Osteoblast (primary cell): ENCODE measurements at regions not wholly inside any gene's neighbourhood (a gene's known extent, or its start where the extent isn't known, plus 50 kb on each side); places are given as distances from the start of the nearest gene placed in this dataset.
"Not testable (repeated sequence)": the region's sequence is repeated elsewhere in the genome, so short reads cannot be mapped to it uniquely, and the experiment has no call there.

Experiments used
- DNase-seq: peaks from one replicate; pipeline ENCODE4 v3.0.0; 2011; ENCODE audit warnings: low spot score, mixed read lengths; ENCODE audit not compliant: insufficient read length; ENCODE audit errors: missing footprints
- H2AFZ ChIP-seq: 2 replicates; pipeline ENCODE4 v1.6.0; 2011; ENCODE audit warnings: mild to moderate bottlenecking, low read length
- H3K27ac ChIP-seq: 2 replicates; pipeline ENCODE4 v1.5.1; 2011; ENCODE audit warnings: mild to moderate bottlenecking, low read depth, low read length, moderate library complexity
- H3K27me3 ChIP-seq: 2 replicates; pipeline ENCODE4 v1.6.0; 2012; ENCODE audit warnings: mild to moderate bottlenecking, control low read depth, inconsistent platforms, low read length, moderate library complexity; ENCODE audit not compliant: insufficient read depth
- H3K36me3 ChIP-seq: 2 replicates; pipeline ENCODE4 v1.5.1; 2011; ENCODE audit warnings: mild to moderate bottlenecking, low read length, control low read depth, moderate library complexity; ENCODE audit not compliant: insufficient read depth
- H3K4me1 ChIP-seq: 2 replicates; pipeline ENCODE4 v1.5.1; 2011; ENCODE audit warnings: mild to moderate bottlenecking, low read length, control low read depth, moderate library complexity; ENCODE audit not compliant: insufficient read depth
- H3K4me2 ChIP-seq: 2 replicates; pipeline ENCODE4 v1.6.0; 2011; ENCODE audit warnings: mild to moderate bottlenecking, low read length; ENCODE audit not compliant: insufficient read depth
- H3K4me3 ChIP-seq: fragments of 200-600 bp; sonication (generic); 3 replicates; pipeline ENCODE4 v1.5.1; 2012; ENCODE audit warnings: mild to moderate bottlenecking, low read length, inconsistent platforms; ENCODE audit not compliant: insufficient read depth
- H3K79me2 ChIP-seq: 2 replicates; pipeline ENCODE4 v1.6.0; 2012; ENCODE audit warnings: mild to moderate bottlenecking, low read length, control low read depth, inconsistent platforms; ENCODE audit not compliant: insufficient read depth
- H3K9me3 ChIP-seq: 2 replicates; pipeline ENCODE4 v1.5.1; 2011; ENCODE audit warnings: low read depth, low read length, control low read depth
- H4K20me1 ChIP-seq: 2 replicates; pipeline ENCODE4 v1.6.0; 2012; ENCODE audit warnings: mild to moderate bottlenecking, low read length, control low read depth; ENCODE audit not compliant: insufficient read depth
- TF ChIP-seq, protein P1 (sequence below): IDR thresholded peaks from 2 replicates; pipeline ENCODE4 v1.5.1; 2011; ENCODE audit warnings: mild to moderate bottlenecking, low read depth, low read length, moderate library complexity; ENCODE audit errors: extremely low read depth

GRCh38 chr14:53406519-53406918, 253.4 kb upstream of the DDHD1 start:
- Histone ChIP-seq H3K27ac (no peak overlapping the region), H3K4me1 (peaks cover 16% of the 10 kb centered on the region), H3K4me2 (no peak overlapping the region), H3K79me2 (no peaks in the 10 kb centered on the region), H3K36me3 (no peaks in the 10 kb centered on the region), H3K9me3 (no peaks in the 10 kb centered on the region), H3K4me3 (no peak overlapping the region), H2AFZ (no peak overlapping the region), H3K27me3 (no peaks in the 10 kb centered on the region), H4K20me1 (no peaks in the 10 kb centered on the region)
- TF ChIP-seq, protein P1, sequence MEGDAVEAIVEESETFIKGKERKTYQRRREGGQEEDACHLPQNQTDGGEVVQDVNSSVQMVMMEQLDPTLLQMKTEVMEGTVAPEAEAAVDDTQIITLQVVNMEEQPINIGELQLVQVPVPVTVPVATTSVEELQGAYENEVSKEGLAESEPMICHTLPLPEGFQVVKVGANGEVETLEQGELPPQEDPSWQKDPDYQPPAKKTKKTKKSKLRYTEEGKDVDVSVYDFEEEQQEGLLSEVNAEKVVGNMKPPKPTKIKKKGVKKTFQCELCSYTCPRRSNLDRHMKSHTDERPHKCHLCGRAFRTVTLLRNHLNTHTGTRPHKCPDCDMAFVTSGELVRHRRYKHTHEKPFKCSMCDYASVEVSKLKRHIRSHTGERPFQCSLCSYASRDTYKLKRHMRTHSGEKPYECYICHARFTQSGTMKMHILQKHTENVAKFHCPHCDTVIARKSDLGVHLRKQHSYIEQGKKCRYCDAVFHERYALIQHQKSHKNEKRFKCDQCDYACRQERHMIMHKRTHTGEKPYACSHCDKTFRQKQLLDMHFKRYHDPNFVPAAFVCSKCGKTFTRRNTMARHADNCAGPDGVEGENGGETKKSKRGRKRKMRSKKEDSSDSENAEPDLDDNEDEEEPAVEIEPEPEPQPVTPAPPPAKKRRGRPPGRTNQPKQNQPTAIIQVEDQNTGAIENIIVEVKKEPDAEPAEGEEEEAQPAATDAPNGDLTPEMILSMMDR: no peak
- DNase-seq: no peak

GRCh38 chr14:53401646-53402045, 248.5 kb upstream of the DDHD1 start:
- TF ChIP-seq, protein P1: no peak
- Histone ChIP-seq H4K20me1 (no peaks in the 10 kb centered on the region), H3K4me2 (no peak overlapping the region), H3K4me3 (no peak overlapping the region), H2AFZ (no peak overlapping the region), H3K27me3 (no peaks in the 10 kb centered on the region), H3K79me2 (no peaks in the 10 kb centered on the region), H3K9me3 (no peaks in the 10 kb centered on the region), H3K36me3 (no peaks in the 10 kb centered on the region), H3K4me1 (peaks cover 2% of the 10 kb centered on the region), H3K27ac (no peak overlapping the region)
- no peak for DNase-seq

GRCh38 chr14:53399057-53399456, 245.9 kb upstream of the DDHD1 start:
- H3K27ac ChIP-seq: no peak overlapping the region
- H4K20me1 ChIP-seq: no peaks in the 10 kb centered on the region
- TF ChIP-seq, protein P1: peak; percentile 46
- peaks cover 2% of the 10 kb centered on the region for H3K4me1 ChIP-seq
- no peaks in the 10 kb centered on the region for H3K36me3 ChIP-seq
- H3K79me2 ChIP-seq: no peaks in the 10 kb centered on the region
- no peak overlapping the region for H2AFZ ChIP-seq
- DNase-seq: no peak
- H3K4me3 ChIP-seq: no peak overlapping the region
- H3K27me3 ChIP-seq: no peaks in the 10 kb centered on the region
- H3K9me3 ChIP-seq: no peaks in the 10 kb centered on the region
- H3K4me2 ChIP-seq: peak overlapping the region; percentile 37

DNA sequence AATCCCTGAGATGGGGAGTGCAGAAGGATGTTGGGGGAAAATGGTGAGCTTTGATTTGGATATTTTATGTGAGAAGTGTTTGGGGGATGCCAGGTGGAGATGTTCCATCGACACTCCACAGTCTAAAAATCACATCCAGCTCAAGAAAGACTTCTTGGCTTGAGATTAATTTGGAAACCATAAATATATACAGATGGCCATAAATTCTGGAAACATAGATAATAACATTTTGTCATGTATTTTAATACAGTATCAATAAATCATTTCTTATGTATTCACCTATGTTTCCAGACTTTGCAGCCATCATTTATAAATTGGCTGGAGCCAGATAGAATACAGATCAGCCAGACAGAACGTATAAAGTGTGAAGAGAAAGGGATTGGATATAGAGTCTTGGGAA, 245.5 kb upstream of the DDHD1 start:
- H3K27me3 ChIP-seq: no peaks in the 10 kb centered on the region
- DNase-seq: no peak
- no peaks in the 10 kb centered on the region for H4K20me1 ChIP-seq
- no peak overlapping the region for H3K27ac ChIP-seq
- H3K79me2 ChIP-seq: no peaks in the 10 kb centered on the region
- H2AFZ ChIP-seq: no peak overlapping the region
- H3K4me1 ChIP-seq: peaks cover 2% of the 10 kb centered on the region
- TF ChIP-seq, protein P1: no peak
- H3K4me3 ChIP-seq: no peak overlapping the region
- H3K9me3 ChIP-seq: no peaks in the 10 kb centered on the region
- no peaks in the 10 kb centered on the region for H3K36me3 ChIP-seq
- no peak overlapping the region for H3K4me2 ChIP-seq

GRCh38 chr14:53395267-53395666, 242.1 kb upstream of the DDHD1 start:
- H3K36me3 ChIP-seq, H3K4me3 ChIP-seq, H4K20me1 ChIP-seq, H3K27me3 ChIP-seq, H3K27ac ChIP-seq, H3K79me2 ChIP-seq, DNase-seq, H3K9me3 ChIP-seq, H2AFZ ChIP-seq, H3K4me2 ChIP-seq: not testable (repeated sequence)
- peaks cover 18% of the 10 kb centered on the region for H3K4me1 ChIP-seq
